HUES64 (cell line): ENCODE measurements at regions not wholly inside any gene's neighbourhood (a gene's known extent, or its start where the extent isn't known, plus 50 kb on each side); places are given as distances from the start of the nearest gene placed in this dataset.

ENCODE experiments used
- H3K27ac ChIP-seq: 2 replicates; pipeline ENCODE4 v1.7.0; 2013; ENCODE audit warnings: low read depth, low read length, inconsistent platforms
- H3K27me3 ChIP-seq: 2 replicates; pipeline ENCODE4 v1.6.1; 2013; ENCODE audit warnings: mild to moderate bottlenecking, low read length; ENCODE audit not compliant: insufficient read depth
- H3K36me3 ChIP-seq: 2 replicates; pipeline ENCODE4 v1.6.1; 2013; ENCODE audit warnings: mild to moderate bottlenecking, low read length; ENCODE audit not compliant: insufficient read depth
- H3K4me1 ChIP-seq: 2 replicates; pipeline ENCODE4 v1.6.1; 2013; ENCODE audit warnings: mild to moderate bottlenecking, low read length, moderate library complexity; ENCODE audit not compliant: insufficient read depth
- H3K4me3 ChIP-seq: 2 replicates; pipeline ENCODE4 v1.5.1; 2013; ENCODE audit warnings: mild to moderate bottlenecking, low read length, moderate library complexity
- H3K9ac ChIP-seq: 2 replicates; pipeline ENCODE4 v1.6.1; 2013; ENCODE audit warnings: mild to moderate bottlenecking, low read depth, low read length
- H3K9me3 ChIP-seq: 2 replicates; pipeline ENCODE4 v1.6.1; 2013; ENCODE audit warnings: low read depth, low read length; ENCODE audit not compliant: insufficient read depth
- WGBS: fragments of 150-250, 120-280 bp; methylation state at CpG from one replicate; pipeline ENCODE4 v1.1.7; 2013; ENCODE audit warnings: missing lambda C conversion rate; 5-methylcytosine and 5-hydroxymethylcytosine counted together

DNA sequence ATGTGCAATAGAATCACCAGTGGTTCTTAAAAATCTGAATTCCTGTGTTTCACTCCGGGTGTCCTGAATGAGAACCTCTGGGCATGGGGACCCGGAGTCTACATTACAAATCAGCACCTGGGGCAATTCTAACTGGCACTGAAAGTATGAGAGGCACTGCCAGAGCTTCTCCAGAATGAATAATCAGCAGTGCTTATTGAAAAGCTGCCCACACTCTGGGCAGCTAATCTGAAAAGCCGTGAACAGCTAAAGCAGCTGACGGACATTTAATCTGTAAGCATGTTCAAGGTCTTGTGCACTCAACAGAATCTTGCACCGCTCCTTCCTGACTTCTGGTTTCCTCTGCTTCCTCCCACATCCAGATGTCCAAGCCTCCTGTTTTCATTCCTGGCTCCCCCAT lies 113.3 kb upstream of the KIF5B start:
- Histone ChIP-seq H3K4me1 (no peaks in the 10 kb centered on the region), H3K9me3 (no peaks in the 10 kb centered on the region), H3K9ac (no peak overlapping the region), H3K27me3 (no peaks in the 10 kb centered on the region), H3K27ac (no peak overlapping the region), H3K4me3 (no peak overlapping the region), H3K36me3 (no peaks in the 10 kb centered on the region)
- WGBS: 91% methylated on average over 5 of the region's 5 CpGs

DNA sequence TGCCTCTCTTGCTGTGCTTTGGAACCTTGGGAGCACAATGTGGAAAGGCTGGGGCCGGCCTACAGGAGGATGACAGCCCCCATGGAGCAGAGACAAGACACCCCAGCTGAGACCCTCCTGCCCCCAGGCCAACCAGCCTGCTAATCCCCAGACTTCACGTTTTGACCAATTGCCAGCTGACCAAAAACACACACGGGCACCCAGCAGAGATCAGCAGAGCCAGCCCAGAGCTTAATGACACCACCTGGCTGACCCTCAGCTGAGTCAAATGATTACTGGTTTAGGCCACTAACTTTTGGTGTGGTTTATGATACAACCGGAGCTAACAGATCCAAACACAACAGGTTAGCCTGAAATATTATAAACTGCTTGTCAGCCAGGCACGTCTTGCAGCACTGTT lies 111.2 kb upstream of the KIF5B start:
- no peaks in the 10 kb centered on the region for H3K27me3 ChIP-seq
- H3K4me1 ChIP-seq: no peaks in the 10 kb centered on the region
- no peaks in the 10 kb centered on the region for H3K9me3 ChIP-seq
- no peak overlapping the region for H3K4me3 ChIP-seq
- no peaks in the 10 kb centered on the region for H3K36me3 ChIP-seq
- no peak overlapping the region for H3K9ac ChIP-seq
- H3K27ac ChIP-seq: no peak overlapping the region
- 80% methylated on average over 5 of the region's 5 CpGs for WGBS

DNA sequence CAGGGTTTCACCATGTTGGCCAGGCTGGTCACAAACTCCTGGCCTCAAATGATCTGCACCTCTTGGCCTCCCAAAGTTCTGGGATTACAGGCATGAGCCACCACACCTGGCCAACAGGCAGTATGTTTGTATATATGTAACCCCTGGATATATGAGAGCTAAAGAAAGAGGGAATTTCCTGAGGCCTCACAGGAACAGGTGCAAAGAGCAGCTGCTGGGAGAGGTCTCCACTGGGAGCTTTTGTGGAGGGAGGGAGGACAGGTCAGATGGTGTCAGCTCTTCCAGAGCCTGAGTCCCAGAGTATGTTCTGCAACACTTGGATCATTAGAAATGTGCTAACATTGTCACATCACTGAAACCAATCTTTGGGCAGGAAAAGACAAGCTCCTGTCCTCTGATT lies 110.1 kb upstream of the KIF5B start:
- Histone ChIP-seq H3K9ac (no peak overlapping the region), H3K36me3 (no peaks in the 10 kb centered on the region), H3K4me1 (no peaks in the 10 kb centered on the region), H3K27ac (no peak overlapping the region), H3K9me3 (no peaks in the 10 kb centered on the region), H3K27me3 (no peaks in the 10 kb centered on the region), H3K4me3 (no peak overlapping the region)

DNA sequence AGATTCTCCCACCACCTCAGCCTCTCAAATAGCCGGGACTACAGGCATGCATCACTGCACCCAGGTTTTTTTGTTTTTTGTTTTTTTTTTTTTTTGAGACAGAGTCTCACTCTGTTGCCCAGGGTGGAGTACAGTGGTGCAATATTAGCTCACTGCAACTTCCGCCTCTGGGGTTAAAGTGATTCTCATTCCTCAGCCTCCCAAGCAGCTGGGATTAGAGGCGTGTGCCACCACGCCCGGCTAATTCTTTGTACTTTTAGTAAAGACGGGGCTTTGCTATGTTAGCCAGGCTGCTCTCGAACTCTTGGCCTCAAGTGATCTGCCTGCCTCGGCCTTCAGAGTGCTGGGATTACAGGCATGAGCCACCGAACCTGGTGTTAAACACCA lies 107.5 kb upstream of the KIF5B start:
- H3K27ac ChIP-seq: no peak overlapping the region
- no peaks in the 10 kb centered on the region for H3K36me3 ChIP-seq
- no peaks in the 10 kb centered on the region for H3K9me3 ChIP-seq
- H3K9ac ChIP-seq: no peak overlapping the region
- no peak overlapping the region for H3K4me3 ChIP-seq
- H3K4me1 ChIP-seq: no peaks in the 10 kb centered on the region
- 93% methylated on average over 9 of the region's 9 CpGs for WGBS
- no peaks in the 10 kb centered on the region for H3K27me3 ChIP-seq

DNA sequence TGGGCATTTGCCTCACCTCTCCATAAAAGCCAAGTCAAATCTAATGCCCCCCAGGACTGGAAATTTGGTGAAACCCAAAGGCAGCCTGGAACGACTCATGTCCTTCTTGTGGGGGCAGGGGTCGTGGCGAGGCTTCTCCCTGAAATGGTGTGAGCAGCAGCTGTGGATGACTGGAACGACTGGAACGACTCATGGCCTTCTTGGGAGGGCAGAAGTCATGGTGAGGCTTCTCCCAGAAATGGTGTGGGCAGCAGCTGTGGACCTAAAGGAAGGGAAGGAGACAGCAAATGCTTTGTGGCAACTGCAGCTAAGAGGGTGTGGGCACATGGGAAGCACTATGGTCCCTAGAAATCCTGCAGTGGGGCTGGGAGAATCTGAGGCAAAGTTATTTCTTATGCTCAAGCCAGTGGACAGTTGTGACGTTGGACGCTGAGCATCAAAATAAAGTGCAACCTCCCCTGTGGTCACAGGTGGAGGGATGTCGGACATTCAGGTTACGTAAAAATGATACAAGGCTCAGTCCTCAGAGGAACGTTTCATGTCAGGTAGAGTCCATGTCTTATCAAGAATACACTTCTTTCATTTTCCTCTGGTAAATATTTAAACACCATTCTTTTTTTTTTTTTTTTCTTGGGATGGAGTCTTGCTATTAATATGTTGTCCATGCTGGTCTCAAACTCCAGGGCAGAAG lies 107.0 kb upstream of the KIF5B start:
- Histone ChIP-seq H3K9me3 (no peaks in the 10 kb centered on the region), H3K9ac (no peak overlapping the region), H3K27me3 (no peaks in the 10 kb centered on the region), H3K4me1 (no peaks in the 10 kb centered on the region), H3K27ac (no peak overlapping the region), H3K36me3 (no peaks in the 10 kb centered on the region), H3K4me3 (no peak overlapping the region)
- WGBS: 86% methylated on average over 10 of the region's 10 CpGs

DNA sequence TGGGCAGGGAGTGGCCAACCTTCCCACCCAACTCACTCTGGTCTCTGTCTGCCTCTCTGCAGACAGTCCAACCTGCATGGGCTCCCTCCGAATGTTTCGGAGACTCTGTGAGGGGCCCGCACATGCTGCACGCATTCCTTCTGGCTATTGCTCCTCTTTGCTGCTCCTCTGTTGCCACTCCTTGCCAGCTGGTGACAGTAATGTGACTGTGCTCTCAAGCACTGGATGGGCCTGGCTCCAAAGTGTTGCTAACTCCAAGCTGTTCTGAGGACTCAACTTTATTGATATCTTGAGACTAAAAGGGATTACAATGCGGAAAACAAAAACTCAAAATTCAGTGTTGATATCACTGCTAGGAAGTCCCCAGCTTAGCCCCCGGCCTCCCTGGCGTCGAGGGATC lies 105.4 kb upstream of the KIF5B start:
- no peaks in the 10 kb centered on the region for H3K9me3 ChIP-seq
- H3K4me3 ChIP-seq: no peak overlapping the region
- WGBS: 95% methylated on average over 8 of the region's 8 CpGs
- H3K36me3 ChIP-seq: no peaks in the 10 kb centered on the region
- H3K27ac ChIP-seq: no peak overlapping the region
- no peaks in the 10 kb centered on the region for H3K27me3 ChIP-seq
- no peak overlapping the region for H3K9ac ChIP-seq
- no peaks in the 10 kb centered on the region for H3K4me1 ChIP-seq

DNA sequence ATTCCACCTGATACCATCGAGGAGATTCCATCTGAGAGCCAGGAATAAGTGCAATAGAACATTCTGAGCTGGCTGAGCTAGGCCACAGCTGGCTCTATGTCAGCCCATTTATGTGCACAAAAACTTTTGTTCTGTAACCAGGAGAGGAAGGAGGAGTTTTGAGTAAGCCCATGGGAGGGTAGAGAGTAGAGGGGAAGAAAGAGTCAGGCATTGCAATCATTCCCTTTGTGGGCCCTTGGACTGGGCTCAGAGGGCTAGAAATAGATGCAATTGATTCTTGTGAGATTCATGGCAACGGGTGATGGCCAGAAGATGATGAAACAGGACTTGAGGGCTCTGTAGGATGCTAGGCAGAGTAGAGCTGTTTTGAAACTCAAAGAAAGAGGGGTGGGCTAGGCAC lies 104.6 kb upstream of the KIF5B start:
- WGBS: 86% methylated on average over 2 of the region's 2 CpGs
- Histone ChIP-seq H3K4me3 (no peak overlapping the region), H3K9me3 (no peaks in the 10 kb centered on the region), H3K27ac (no peak overlapping the region), H3K9ac (no peak overlapping the region), H3K27me3 (no peaks in the 10 kb centered on the region), H3K4me1 (no peaks in the 10 kb centered on the region), H3K36me3 (no peaks in the 10 kb centered on the region)

DNA sequence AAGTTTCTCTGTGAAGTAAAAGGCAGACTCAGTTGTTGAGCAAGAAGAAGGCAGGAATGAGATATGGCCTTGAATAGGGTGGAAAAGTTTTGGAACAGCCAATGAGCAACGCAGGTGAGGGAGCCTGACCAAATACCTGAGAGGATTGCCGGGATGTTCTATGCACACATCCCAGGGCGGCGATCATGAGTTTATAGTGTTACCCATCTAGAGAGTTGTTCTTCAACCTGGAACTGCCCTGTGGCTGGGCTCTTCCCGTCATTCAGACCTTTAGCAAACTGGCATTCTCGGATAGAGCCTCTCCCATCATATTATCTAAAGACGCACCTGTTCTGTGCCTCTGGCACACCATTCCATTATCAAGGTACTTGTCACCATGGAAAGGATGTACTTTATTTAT lies 103.0 kb upstream of the KIF5B start:
- H3K9ac ChIP-seq: no peak overlapping the region
- H3K4me1 ChIP-seq: no peaks in the 10 kb centered on the region
- 95% methylated on average over 7 of the region's 7 CpGs for WGBS
- no peak overlapping the region for H3K27ac ChIP-seq
- no peaks in the 10 kb centered on the region for H3K27me3 ChIP-seq
- H3K36me3 ChIP-seq: no peaks in the 10 kb centered on the region
- no peak overlapping the region for H3K4me3 ChIP-seq
- no peaks in the 10 kb centered on the region for H3K9me3 ChIP-seq

DNA sequence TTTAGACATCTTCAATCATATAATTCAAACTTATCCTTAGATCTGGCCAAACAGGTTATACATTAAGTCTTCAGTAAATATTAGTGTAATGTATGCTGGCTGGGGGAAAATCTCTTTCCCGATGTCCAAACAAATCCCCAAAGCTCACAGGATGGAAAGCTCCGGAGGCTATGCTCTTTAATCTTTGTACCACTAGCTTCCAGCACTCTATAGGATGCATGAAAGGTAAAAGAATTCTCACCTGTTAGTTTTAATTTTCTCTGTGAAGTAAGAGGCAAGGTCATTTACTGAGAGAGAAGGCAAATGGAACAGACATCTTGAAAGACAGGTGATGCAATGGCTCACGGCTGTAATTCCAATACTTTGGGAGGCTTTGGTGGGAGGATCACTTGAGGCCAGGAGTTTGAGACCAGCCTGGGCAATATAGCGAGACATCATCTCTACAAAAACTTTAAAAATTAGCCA lies 99.8 kb upstream of the KIF5B start:
- Histone ChIP-seq H3K27ac (no peak overlapping the region), H3K36me3 (no peaks in the 10 kb centered on the region), H3K9me3 (peaks cover 6% of the 10 kb centered on the region; the same call in 1 of the 2 replicates), H3K9ac (no peak overlapping the region), H3K4me1 (no peaks in the 10 kb centered on the region), H3K27me3 (no peaks in the 10 kb centered on the region), H3K4me3 (no peak overlapping the region)
- 92% methylated on average over 2 of the region's 4 CpGs for WGBS

DNA sequence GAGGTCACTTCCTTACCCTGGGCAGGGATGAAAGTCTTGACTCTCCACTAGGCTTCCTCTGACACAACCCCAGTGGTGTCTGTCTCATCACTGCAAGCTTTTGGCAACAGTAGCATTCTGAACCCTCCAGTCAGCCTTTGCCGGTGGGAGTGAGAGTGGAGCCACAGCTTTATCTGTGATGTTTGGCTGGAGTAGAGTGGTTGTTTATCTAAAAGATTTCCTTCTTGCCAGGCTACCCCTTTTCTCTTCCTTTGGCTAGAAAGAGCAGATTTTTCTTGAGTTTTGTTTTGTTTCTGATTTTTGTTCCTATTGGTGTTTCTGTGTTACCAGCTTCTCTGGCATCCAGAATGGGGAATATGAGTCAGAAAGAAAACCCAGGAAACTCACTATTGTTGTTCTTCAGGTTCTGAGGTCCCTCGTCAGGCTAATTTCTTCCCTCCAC lies 98.9 kb upstream of the KIF5B start:
- peaks cover 3% of the 10 kb centered on the region; the same call in 1 of the 2 replicates for H3K4me1 ChIP-seq
- no peaks in the 10 kb centered on the region for H3K36me3 ChIP-seq
- no peak overlapping the region for H3K27ac ChIP-seq
- H3K27me3 ChIP-seq: no peaks in the 10 kb centered on the region
- H3K9me3 ChIP-seq: peaks cover 6% of the 10 kb centered on the region; the same call in 1 of the 2 replicates
- WGBS: 88% methylated on average over 2 of the region's 2 CpGs
- no peak overlapping the region for H3K9ac ChIP-seq
- no peak overlapping the region for H3K4me3 ChIP-seq

DNA sequence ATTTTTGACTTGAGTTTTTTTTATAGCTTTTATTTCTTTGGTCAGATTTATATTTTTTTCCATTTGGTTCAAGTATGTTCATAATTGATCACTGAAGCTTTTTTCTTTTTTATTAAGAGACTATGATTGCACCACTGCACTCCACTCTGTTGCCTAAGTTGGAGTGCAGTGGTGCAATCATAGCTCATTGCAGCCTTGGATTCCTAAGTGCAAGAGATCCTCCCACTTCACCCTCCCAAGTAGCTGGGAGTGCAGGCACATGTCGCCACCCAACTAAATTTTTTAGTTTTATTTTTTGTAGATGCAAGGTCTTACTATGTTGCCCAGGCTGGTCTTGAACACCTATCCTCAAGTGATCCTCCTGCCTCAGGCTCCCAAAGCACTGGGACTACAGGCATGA lies 97.7 kb upstream of the KIF5B start:
- Histone ChIP-seq H3K4me1 (peaks cover 3% of the 10 kb centered on the region; the same call in 1 of the 2 replicates), H3K9ac (no peak overlapping the region), H3K36me3 (no peaks in the 10 kb centered on the region), H3K27ac (no peak overlapping the region), H3K9me3 (peaks cover 6% of the 10 kb centered on the region; the same call in 1 of the 2 replicates), H3K27me3 (no peaks in the 10 kb centered on the region), H3K4me3 (no peak overlapping the region)
- 100% methylated on average over 1 of the region's 1 CpG for WGBS

DNA sequence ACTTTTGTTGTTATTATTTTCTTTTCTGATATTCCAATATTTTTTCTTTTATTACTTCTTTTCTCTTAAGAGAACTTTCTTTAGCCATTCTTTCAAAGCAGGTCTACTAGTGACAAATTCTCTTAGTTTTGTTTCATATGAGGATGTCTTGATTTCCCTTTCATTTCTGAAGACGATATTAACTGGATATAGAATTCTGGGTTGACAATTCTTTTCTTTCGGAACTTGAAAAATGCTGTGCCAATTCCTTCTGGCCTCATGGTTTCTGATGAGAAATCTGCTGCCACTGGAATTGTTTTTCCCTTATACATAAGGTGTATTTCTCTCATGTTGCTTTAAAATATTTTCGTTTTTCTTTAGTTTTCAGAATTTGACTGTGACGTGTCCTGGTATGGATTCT lies 97.0 kb upstream of the KIF5B start:
- peaks cover 3% of the 10 kb centered on the region; the same call in 1 of the 2 replicates for H3K4me1 ChIP-seq
- H3K27me3 ChIP-seq: no peaks in the 10 kb centered on the region
- no peaks in the 10 kb centered on the region for H3K36me3 ChIP-seq
- H3K9me3 ChIP-seq: peaks cover 6% of the 10 kb centered on the region; the same call in 1 of the 2 replicates
- no peak overlapping the region for H3K27ac ChIP-seq
- H3K9ac ChIP-seq: no peak overlapping the region
- no peak overlapping the region for H3K4me3 ChIP-seq
- WGBS: 97% methylated on average over 4 of the region's 4 CpGs
